ENCODE measurements at regions not wholly inside any gene's neighbourhood (a gene's known extent, or its start where the extent isn't known, plus 50 kb on each side); places are given as distances from the start of the nearest gene placed in this dataset.

DNA sequence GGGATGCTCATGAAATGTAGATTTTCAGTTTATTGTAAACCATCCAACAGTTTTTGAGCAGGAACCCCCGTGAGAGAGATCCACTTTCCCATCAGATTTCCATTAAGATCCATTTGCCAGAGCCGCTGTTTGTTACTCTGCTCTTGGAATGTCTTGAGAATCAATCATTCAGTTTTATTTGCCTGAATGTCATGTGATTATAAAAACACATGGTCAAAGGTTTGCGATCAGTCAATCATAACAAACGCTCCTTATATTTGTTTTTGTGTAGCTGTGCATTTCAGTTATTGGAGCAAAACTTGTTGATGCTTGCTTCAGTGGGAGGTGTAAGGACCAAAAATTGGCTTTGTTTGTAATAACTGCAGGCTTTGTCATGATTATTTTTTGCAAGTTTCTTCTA lies 155.8 kb upstream of the RHOBTB1 start:
- Histone ChIP-seq H3K9me3 (no peaks in the 10 kb centered on the region), H3K4me3 (no peak overlapping the region), H3K4me1 (no peaks in the 10 kb centered on the region), H3K36me3 (no peaks in the 10 kb centered on the region), H3K27ac (no peak overlapping the region), H3K27me3 (no peaks in the 10 kb centered on the region)
- intact Hi-C loops (cut with DNase I; ENCODE audit: low total_unique reads), result no loop called here
- no peak for DNase-seq
- TF ChIP-seq POLR2A (IDR thresholded peaks at IDR 0.05), result no peak
- TF ChIP-seq, protein P1, sequence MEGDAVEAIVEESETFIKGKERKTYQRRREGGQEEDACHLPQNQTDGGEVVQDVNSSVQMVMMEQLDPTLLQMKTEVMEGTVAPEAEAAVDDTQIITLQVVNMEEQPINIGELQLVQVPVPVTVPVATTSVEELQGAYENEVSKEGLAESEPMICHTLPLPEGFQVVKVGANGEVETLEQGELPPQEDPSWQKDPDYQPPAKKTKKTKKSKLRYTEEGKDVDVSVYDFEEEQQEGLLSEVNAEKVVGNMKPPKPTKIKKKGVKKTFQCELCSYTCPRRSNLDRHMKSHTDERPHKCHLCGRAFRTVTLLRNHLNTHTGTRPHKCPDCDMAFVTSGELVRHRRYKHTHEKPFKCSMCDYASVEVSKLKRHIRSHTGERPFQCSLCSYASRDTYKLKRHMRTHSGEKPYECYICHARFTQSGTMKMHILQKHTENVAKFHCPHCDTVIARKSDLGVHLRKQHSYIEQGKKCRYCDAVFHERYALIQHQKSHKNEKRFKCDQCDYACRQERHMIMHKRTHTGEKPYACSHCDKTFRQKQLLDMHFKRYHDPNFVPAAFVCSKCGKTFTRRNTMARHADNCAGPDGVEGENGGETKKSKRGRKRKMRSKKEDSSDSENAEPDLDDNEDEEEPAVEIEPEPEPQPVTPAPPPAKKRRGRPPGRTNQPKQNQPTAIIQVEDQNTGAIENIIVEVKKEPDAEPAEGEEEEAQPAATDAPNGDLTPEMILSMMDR (IDR thresholded peaks at IDR 0.05), result no peak

DNA sequence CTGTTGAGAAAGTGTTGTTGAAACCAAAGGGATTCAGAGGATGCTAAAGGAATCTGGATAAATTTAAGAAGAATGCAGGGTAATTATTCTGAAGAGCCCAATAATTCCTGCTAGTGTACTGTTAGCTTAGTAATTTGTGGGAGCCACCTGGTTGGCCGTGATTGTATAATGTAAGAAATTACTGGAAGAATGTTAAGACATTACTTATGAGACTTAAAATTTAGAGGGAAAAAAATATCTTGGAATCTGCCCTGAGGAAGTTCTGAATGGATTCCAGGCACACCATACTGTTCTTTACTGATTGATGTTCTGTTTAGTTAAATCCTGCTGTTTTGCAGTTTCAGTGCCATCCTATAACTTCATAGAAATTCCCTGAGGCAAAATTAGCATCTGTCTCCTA lies 155.0 kb upstream of the RHOBTB1 start:
- TF ChIP-seq POLR2A (IDR thresholded peaks at IDR 0.05), result no peak
- TF ChIP-seq, protein P1 (IDR thresholded peaks at IDR 0.05), result no peak
- no peaks in the 10 kb centered on the region for H3K27me3 ChIP-seq
- no peaks in the 10 kb centered on the region for H3K9me3 ChIP-seq
- no peak overlapping the region for H3K4me3 ChIP-seq
- intact Hi-C loops (cut with DNase I; ENCODE audit: low total_unique reads), result no loop called here
- no peak overlapping the region for H3K27ac ChIP-seq
- no peaks in the 10 kb centered on the region for H3K36me3 ChIP-seq
- H3K4me1 ChIP-seq, result no peaks in the 10 kb centered on the region
- DNase-seq, result no peak

DNA sequence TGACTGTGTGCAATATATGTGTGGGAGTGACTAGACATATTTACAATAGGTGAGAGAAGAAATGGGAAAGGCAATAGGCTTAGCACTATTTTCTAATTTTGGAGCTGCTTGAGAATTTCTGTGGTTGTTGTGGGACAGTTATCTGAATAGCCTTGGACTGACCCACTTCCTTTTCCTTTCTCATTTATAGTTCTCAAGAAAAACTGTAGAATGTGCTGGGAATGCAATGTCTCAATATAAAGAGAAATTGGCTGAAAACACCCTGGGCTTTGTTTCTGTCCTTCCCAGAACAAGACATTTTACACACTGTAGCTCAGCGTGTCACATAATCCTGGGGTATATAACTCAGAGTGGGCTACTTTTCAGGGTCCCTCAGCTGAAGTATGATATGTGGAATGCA lies 153.0 kb upstream of the RHOBTB1 start:
- H3K9me3 ChIP-seq, result no peaks in the 10 kb centered on the region
- no peak overlapping the region for H3K4me3 ChIP-seq
- H3K27ac ChIP-seq, result no peak overlapping the region
- no peak for TF ChIP-seq POLR2A (IDR thresholded peaks at IDR 0.05)
- TF ChIP-seq, protein P1 (IDR thresholded peaks at IDR 0.05), result no peak
- H3K36me3 ChIP-seq, result no peaks in the 10 kb centered on the region
- intact Hi-C loops (cut with DNase I; ENCODE audit: low total_unique reads), result no loop called here
- DNase-seq, result no peak
- no peaks in the 10 kb centered on the region for H3K27me3 ChIP-seq
- no peaks in the 10 kb centered on the region for H3K4me1 ChIP-seq

DNA sequence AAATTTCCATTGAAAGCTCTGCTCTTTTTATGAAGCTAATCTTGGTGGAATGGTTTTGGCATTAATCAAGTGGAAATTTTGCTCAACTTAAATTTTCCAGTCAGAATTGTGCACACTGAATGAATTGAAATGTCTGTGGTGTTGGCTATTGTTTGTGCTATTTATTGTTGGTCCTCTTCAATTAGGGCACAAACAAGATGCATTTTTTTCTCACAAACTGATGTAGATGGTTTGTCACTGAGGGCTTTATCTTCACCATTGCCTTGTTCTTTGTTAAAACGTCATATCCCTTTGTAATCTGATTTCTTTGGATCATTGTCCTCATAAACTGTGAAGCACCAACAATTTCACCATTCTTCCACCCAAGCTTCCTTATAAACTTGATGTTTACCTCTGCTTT lies 152.1 kb upstream of the RHOBTB1 start:
- H3K36me3 ChIP-seq, result no peaks in the 10 kb centered on the region
- intact Hi-C loops (cut with DNase I; ENCODE audit: low total_unique reads), result no loop called here
- TF ChIP-seq POLR2A (IDR thresholded peaks at IDR 0.05), result no peak
- TF ChIP-seq, protein P1 (IDR thresholded peaks at IDR 0.05), result no peak
- no peak for DNase-seq
- H3K4me3 ChIP-seq, result no peak overlapping the region
- no peak overlapping the region for H3K27ac ChIP-seq
- no peaks in the 10 kb centered on the region for H3K4me1 ChIP-seq
- H3K27me3 ChIP-seq, result no peaks in the 10 kb centered on the region
- H3K9me3 ChIP-seq, result no peaks in the 10 kb centered on the region

DNA sequence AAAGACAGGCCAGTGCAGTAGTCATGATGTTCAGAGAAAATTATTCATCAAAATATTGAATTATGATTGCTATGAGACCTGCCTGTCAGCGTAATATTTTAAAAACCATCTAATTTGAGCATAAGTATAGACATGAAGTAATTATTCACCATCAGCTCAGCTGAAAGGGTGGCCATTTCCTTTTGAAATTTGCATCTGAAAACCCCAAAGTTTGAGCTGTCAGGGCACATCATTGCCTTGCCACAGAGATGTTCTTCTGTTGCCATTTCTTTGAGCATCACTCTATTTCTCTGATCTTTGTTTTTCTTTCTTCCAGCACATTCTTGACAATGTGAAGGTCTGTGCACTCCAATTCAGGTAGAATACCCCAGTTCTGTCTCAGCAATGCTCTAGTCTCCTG lies 147.5 kb upstream of the RHOBTB1 start:
- H3K4me3 ChIP-seq, result no peak overlapping the region
- no peaks in the 10 kb centered on the region for H3K27me3 ChIP-seq
- no peak for DNase-seq
- no peaks in the 10 kb centered on the region for H3K4me1 ChIP-seq
- H3K36me3 ChIP-seq, result no peaks in the 10 kb centered on the region
- no peaks in the 10 kb centered on the region for H3K9me3 ChIP-seq
- TF ChIP-seq POLR2A (IDR thresholded peaks at IDR 0.05), result no peak
- TF ChIP-seq, protein P1 (IDR thresholded peaks at IDR 0.05), result no peak
- intact Hi-C loops (cut with DNase I; ENCODE audit: low total_unique reads), result no loop called here
- H3K27ac ChIP-seq, result no peak overlapping the region

Measured in uterus (tissue), 3 donors.